Right lobe of liver (tissue), 6 donors: ENCODE measurements at regions not wholly inside any gene's neighbourhood (a gene's known extent, or its start where the extent isn't known, plus 50 kb on each side); places are given as distances from the start of the nearest gene placed in this dataset.
A peak's percentile ranks its signal among the peaks of the same experiment; 100 is the strongest.

ENCODE experiments used
- ATAC-seq, 4 donors: fragments of 200-7000 bp; cut with Tn5 transposase; one replicate each; pipeline ENCODE4 v1.9.1; 2020; ENCODE audit warnings: mild to moderate bottlenecking in 4 of 4, moderate library complexity in 4 of 4
- DNase-seq, 3 donors: peaks; one replicate each; pipeline ENCODE4 v3.0.0-alpha.2; 2020
- H3K27ac ChIP-seq, 3 donors: fragments of 200-600 bp; one replicate each; pipeline ENCODE4 v1.8.0; 2022
- H3K27me3 ChIP-seq, 2 donors: fragments of 200-600 bp; one replicate each; pipeline ENCODE4 v1.8.0; 2022
- H3K36me3 ChIP-seq, 4 donors: fragments of 200-600 bp; sonication (generic) in 1 of 4; one replicate each; pipeline versions ENCODE4 v1.5.1 to v1.8.0; 2017 to 2022; ENCODE audit warnings: control low read depth in 1 of 4
- H3K4me1 ChIP-seq, 4 donors: fragments of 200-600 bp; sonication (generic) in 1 of 4; one replicate each; pipeline versions ENCODE4 v1.5.1 to v1.8.0; 2017 to 2022; ENCODE audit warnings: control low read depth in 1 of 4
- H3K4me3 ChIP-seq, 3 donors: fragments of 200-600 bp; one replicate each; pipeline ENCODE4 v1.8.0; 2022
- H3K9me3 ChIP-seq, 4 donors: fragments of 200-600 bp; sonication (generic) in 1 of 4; one replicate each; pipeline versions ENCODE4 v1.5.1 to v1.8.0; 2017 to 2022; ENCODE audit warnings: control low read depth in 1 of 4
- CTCF ChIP-seq, 4 donors: fragments of 200-600 bp in 3 of 4; fragments of 450-650 bp in 1 of 4; IDR thresholded peaks; one replicate each; pipeline versions ENCODE4 v1.5.1 to v1.8.0; 2016 to 2022; ENCODE audit warnings: antibody characterized with exemption in 4 of 4, mild to moderate bottlenecking in 2 of 4
- POLR2A ChIP-seq: fragments of 450-650 bp; IDR thresholded peaks from one replicate; pipeline ENCODE4 v1.6.1; 2017; ENCODE audit warnings: antibody characterized with exemption, mild to moderate bottlenecking
- WGBS: methylation state at CpG from one replicate; pipeline ENCODE4 v1.1.6; 2018; ENCODE audit warnings: low coverage, low lambda C conversion rate; ENCODE audit not compliant: insufficient coverage; ENCODE audit errors: missing lambda C conversion rate; 5-methylcytosine and 5-hydroxymethylcytosine counted together
- intact Hi-C, 2 donors: fragments of 100-400 bp; cut with DNase I; formaldehyde crosslinking; loops; one replicate each; pipeline versions ENCODE4 v1.11.2 to v1.14.1; 2022
- donor health status: DM: no; HTN: yes; CAD: no.
- donor health status: DM: no; HTN: no; CAD: no.
- donor health status: DM: no; HTN: no; CAD: no.
- donor health status: DM: no; HTN: yes; CAD: no.
- donor health status: DM: no; HTN: yes; CAD: no.

GRCh38 chr6:166683477-166683876 lies 56.4 kb upstream of the RPS6KA2 start:
- intact Hi-C loops = no loop called here
- WGBS = 56% methylated on average over 4 of the region's 10 CpGs
- H3K9me3 ChIP-seq = no peaks in the 10 kb centered on the region
- TF ChIP-seq CTCF (IDR thresholded peaks at IDR 0.05) (no peak), POLR2A (no peak)
- ATAC-seq = no peak
- no peaks in the 10 kb centered on the region for H3K4me1 ChIP-seq
- no peak overlapping the region for H3K4me3 ChIP-seq
- no peak for DNase-seq
- no peak overlapping the region for H3K27ac ChIP-seq
- H3K27me3 ChIP-seq = no peaks in the 10 kb centered on the region
- H3K36me3 ChIP-seq = no peaks in the 10 kb centered on the region

DNA sequence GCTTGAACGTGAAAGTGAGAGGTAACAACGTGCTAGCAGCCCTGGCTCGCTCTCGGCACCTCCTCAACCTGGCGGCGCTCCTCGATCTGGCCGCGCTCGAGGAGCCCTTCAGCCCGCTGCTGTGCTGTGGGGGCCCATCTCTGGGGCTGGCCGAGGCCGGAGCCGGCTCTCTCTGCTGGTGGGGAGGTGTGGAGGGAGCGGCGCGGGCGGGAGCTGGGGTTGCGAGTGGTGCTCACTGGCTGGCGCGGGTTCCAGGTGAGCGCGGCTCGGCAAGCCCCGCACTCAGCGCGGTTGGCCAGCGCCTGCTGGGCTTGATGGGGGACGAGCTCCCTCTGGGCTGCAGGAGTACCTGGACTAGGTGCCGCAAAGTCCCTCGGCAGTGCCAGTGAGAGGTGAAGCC lies 52.5 kb upstream of the RPS6KA2 start:
- no peaks in the 10 kb centered on the region for H3K36me3 ChIP-seq
- H3K27ac ChIP-seq = no peak overlapping the region
- TF ChIP-seq POLR2A (no peak), CTCF (IDR thresholded peaks at IDR 0.05) (no peak)
- WGBS = 90% methylated on average over 8 of the region's 31 CpGs
- H3K4me3 ChIP-seq = no peak overlapping the region
- H3K9me3 ChIP-seq = no peaks in the 10 kb centered on the region
- intact Hi-C loops = no loop called here
- DNase-seq (no peak), ATAC-seq (no peak)
- H3K27me3 ChIP-seq = no peaks in the 10 kb centered on the region
- peaks cover 0 to 5% (median 0%) of the 10 kb centered on the region in 4 donors for H3K4me1 ChIP-seq

DNA sequence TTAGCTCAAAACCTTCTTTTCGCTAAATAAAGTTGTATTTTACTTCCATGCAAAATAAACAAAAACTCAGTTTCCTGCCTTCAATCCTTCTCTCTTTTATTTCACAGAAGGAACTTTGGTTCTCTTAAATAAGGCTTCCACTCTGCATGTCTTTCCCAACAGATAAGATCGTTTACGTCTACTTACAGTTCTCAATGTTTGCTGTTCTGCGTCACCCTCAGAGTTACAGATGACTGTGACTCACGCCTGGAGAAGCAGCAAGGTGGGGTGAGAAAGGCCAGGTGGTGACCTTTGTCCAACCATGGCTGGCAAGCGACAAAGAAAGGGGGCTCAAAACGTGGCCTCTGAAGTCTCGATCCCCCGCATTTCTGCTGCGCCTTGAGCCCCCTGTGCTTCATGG lies 51.4 kb upstream of the RPS6KA2 start:
- Histone ChIP-seq H3K27ac (no peak overlapping the region), H3K36me3 (no peaks in the 10 kb centered on the region), H3K27me3 (no peaks in the 10 kb centered on the region), H3K9me3 (no peaks in the 10 kb centered on the region), H3K4me1 (peaks cover 0 to 5% (median 0%) of the 10 kb centered on the region in 4 donors), H3K4me3 (no peak overlapping the region)
- intact Hi-C loops = no loop called here
- no peak for DNase-seq
- TF ChIP-seq POLR2A (no peak), CTCF (IDR thresholded peaks at IDR 0.05) (no peak)
- WGBS = 64% methylated on average over 10 of the region's 10 CpGs
- ATAC-seq = peak in 1 of 4 donors; percentile 29

DNA sequence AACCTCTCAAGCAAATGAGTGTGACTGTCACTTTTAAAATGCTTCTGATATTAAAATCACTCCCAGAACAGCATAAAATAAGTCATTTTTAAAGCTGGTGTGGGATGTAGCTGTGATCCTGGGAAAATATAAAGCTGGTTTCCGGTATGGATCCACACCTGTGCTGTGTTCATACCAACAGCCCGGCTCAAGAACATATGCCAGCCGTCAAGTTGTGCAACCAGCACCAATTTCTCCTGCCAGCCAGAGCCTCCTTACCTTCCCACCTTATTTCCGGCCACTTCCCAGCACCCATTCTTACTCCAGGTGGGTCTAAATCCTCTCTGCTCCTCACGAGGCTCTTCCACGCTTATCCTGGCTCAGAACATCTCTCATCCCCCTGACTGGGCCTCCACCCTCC lies 50.9 kb upstream of the RPS6KA2 start:
- Histone ChIP-seq H3K27ac (no peak overlapping the region), H3K4me1 (peaks cover 0 to 5% (median 0%) of the 10 kb centered on the region in 4 donors), H3K9me3 (no peaks in the 10 kb centered on the region), H3K4me3 (no peak overlapping the region), H3K36me3 (no peaks in the 10 kb centered on the region), H3K27me3 (no peaks in the 10 kb centered on the region)
- 81% methylated on average over 5 of the region's 6 CpGs for WGBS
- DNase-seq = no peak
- no peak for ATAC-seq
- intact Hi-C loops = no loop called here
- TF ChIP-seq CTCF (IDR thresholded peaks at IDR 0.05) = no peak
- TF ChIP-seq POLR2A = no peak
